ENCODE measurements at regions not wholly inside any gene's neighbourhood (a gene's known extent, or its start where the extent isn't known, plus 50 kb on each side); places are given as distances from the start of the nearest gene placed in this dataset.

GRCh38 chr17:83145358-83145738 lies 65.9 kb downstream of the METRNL start:
- no peak for TF ChIP-seq CTCF (conservative IDR thresholded peaks at IDR 0.05; ENCODE audit: low read depth, low read length)
- no peak for TF ChIP-seq EZH2 (IDR thresholded peaks at IDR 0.05; ENCODE audit: low read length, unreplicated experiment)
- no peak for TF ChIP-seq EZH2phosphoT487 (IDR thresholded peaks at IDR 0.05; ENCODE audit: borderline replicate concordance, low read length)

Data from PC-3 (cell line).